Right lobe of liver (tissue), 4 donors: ENCODE measurements at regions not wholly inside any gene's neighbourhood (a gene's known extent, or its start where the extent isn't known, plus 50 kb on each side); places are given as distances from the start of the nearest gene placed in this dataset.

Experiments
- CTCF ChIP-seq, 4 donors: fragments of 200-600 bp in 3 of 4; fragments of 450-650 bp in 1 of 4; IDR thresholded peaks; one replicate each; pipeline versions ENCODE4 v1.5.1 to v1.8.0; 2016 to 2022; ENCODE audit warnings: antibody characterized with exemption in 4 of 4, mild to moderate bottlenecking in 2 of 4
- POLR2A ChIP-seq: fragments of 450-650 bp; IDR thresholded peaks from one replicate; pipeline ENCODE4 v1.6.1; 2017; ENCODE audit warnings: antibody characterized with exemption, mild to moderate bottlenecking
- donor health status: DM: no; HTN: no; CAD: no.
- donor health status: DM: no; HTN: no; CAD: no.
- donor health status: DM: no; HTN: yes; CAD: no.

DNA sequence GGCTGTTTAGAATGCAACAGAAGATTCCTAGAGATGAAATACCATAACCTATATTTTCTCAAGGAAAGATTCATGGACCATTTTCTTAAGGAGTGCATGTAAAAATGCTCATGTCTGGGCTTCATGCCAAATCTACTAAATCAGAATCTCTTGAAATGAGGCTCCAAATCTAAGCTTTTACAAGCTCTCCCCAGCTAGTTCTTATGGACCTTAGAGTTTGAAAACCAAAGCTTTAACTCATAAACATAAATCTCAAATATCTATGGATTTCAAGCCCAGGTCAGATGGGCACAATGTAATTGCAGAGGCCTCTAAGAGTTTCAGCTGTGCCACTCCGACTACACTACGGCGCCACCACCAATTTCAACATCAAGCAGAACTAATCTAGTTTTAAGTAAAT lies 117.3 kb upstream of the CAND1 start:
- no peak for TF ChIP-seq CTCF (IDR thresholded peaks at IDR 0.05)
- TF ChIP-seq POLR2A = no peak
